ENCODE measurements at regions not wholly inside any gene's neighbourhood (a gene's known extent, or its start where the extent isn't known, plus 50 kb on each side); places are given as distances from the start of the nearest gene placed in this dataset.

- 96% methylated on average over 2 of the region's 2 CpGs for WGBS
- H3K27me3 ChIP-seq (ENCODE audit: insufficient read depth, low read length): no peaks in the 10 kb centered on the region
- H3K27ac ChIP-seq (ENCODE audit: low read depth, low read length): no peak overlapping the region
- no peaks in the 10 kb centered on the region for H3K36me3 ChIP-seq (ENCODE audit: insufficient read depth, low read length)
- H3K4me1 ChIP-seq (ENCODE audit: insufficient read depth, low read length): no peaks in the 10 kb centered on the region
- no peak overlapping the region for H3K4me3 ChIP-seq (ENCODE audit: low read length)
- H3K9ac ChIP-seq (ENCODE audit: low read depth, low read length): no peak overlapping the region
- no peaks in the 10 kb centered on the region for H3K9me3 ChIP-seq (ENCODE audit: insufficient read depth, low read depth, low read length)
Measured at GRCh38 chr6:87887266-87887665, 160.4 kb upstream of the SPACA1 start.

- 90% methylated on average over 1 of the region's 1 CpG for WGBS
- Histone ChIP-seq H3K4me1 (ENCODE audit: insufficient read depth, low read length) (no peaks in the 10 kb centered on the region), H3K4me3 (ENCODE audit: low read length) (no peak overlapping the region), H3K36me3 (ENCODE audit: insufficient read depth, low read length) (no peaks in the 10 kb centered on the region), H3K27me3 (ENCODE audit: insufficient read depth, low read length) (no peaks in the 10 kb centered on the region), H3K9ac (ENCODE audit: low read depth, low read length) (no peak overlapping the region), H3K9me3 (ENCODE audit: insufficient read depth, low read depth, low read length) (no peaks in the 10 kb centered on the region), H3K27ac (ENCODE audit: low read depth, low read length) (no peak overlapping the region)
Measured at GRCh38 chr6:87884203-87884602, 163.4 kb upstream of the SPACA1 start.

GRCh38 chr6:87881342-87881895 lies 166.2 kb upstream of the SPACA1 start:
- WGBS: 93% methylated on average over 4 of the region's 4 CpGs
- no peaks in the 10 kb centered on the region for H3K4me1 ChIP-seq (ENCODE audit: insufficient read depth, low read length)
- H3K4me3 ChIP-seq (ENCODE audit: low read length): no peak overlapping the region
- H3K9me3 ChIP-seq (ENCODE audit: insufficient read depth, low read depth, low read length): no peaks in the 10 kb centered on the region
- no peaks in the 10 kb centered on the region for H3K27me3 ChIP-seq (ENCODE audit: insufficient read depth, low read length)
- H3K27ac ChIP-seq (ENCODE audit: low read depth, low read length): no peak overlapping the region
- H3K9ac ChIP-seq (ENCODE audit: low read depth, low read length): no peak overlapping the region
- H3K36me3 ChIP-seq (ENCODE audit: insufficient read depth, low read length): no peaks in the 10 kb centered on the region

GRCh38 chr6:87879132-87879861 lies 168.3 kb upstream of the SPACA1 start:
- no peaks in the 10 kb centered on the region for H3K9me3 ChIP-seq (ENCODE audit: insufficient read depth, low read depth, low read length)
- no peaks in the 10 kb centered on the region for H3K4me1 ChIP-seq (ENCODE audit: insufficient read depth, low read length)
- 95% methylated on average over 6 of the region's 7 CpGs for WGBS
- H3K9ac ChIP-seq (ENCODE audit: low read depth, low read length): no peak overlapping the region
- no peak overlapping the region for H3K27ac ChIP-seq (ENCODE audit: low read depth, low read length)
- no peaks in the 10 kb centered on the region for H3K36me3 ChIP-seq (ENCODE audit: insufficient read depth, low read length)
- no peaks in the 10 kb centered on the region for H3K27me3 ChIP-seq (ENCODE audit: insufficient read depth, low read length)
- H3K4me3 ChIP-seq (ENCODE audit: low read length): no peak overlapping the region

- no peaks in the 10 kb centered on the region for H3K9me3 ChIP-seq (ENCODE audit: insufficient read depth, low read depth, low read length)
- no peak overlapping the region for H3K4me3 ChIP-seq (ENCODE audit: low read length)
- no peaks in the 10 kb centered on the region for H3K36me3 ChIP-seq (ENCODE audit: insufficient read depth, low read length)
- no peaks in the 10 kb centered on the region for H3K4me1 ChIP-seq (ENCODE audit: insufficient read depth, low read length)
- H3K27ac ChIP-seq (ENCODE audit: low read depth, low read length): no peak overlapping the region
- WGBS: 85% methylated on average over 1 of the region's 1 CpG
- H3K27me3 ChIP-seq (ENCODE audit: insufficient read depth, low read length): no peaks in the 10 kb centered on the region
- H3K9ac ChIP-seq (ENCODE audit: low read depth, low read length): no peak overlapping the region
Measured at GRCh38 chr6:87875781-87876180, 171.9 kb upstream of the SPACA1 start.

- no peaks in the 10 kb centered on the region for H3K27me3 ChIP-seq (ENCODE audit: insufficient read depth, low read length)
- H3K9ac ChIP-seq (ENCODE audit: low read depth, low read length): no peak overlapping the region
- H3K4me1 ChIP-seq (ENCODE audit: insufficient read depth, low read length): no peaks in the 10 kb centered on the region
- 96% methylated on average over 2 of the region's 3 CpGs for WGBS
- H3K27ac ChIP-seq (ENCODE audit: low read depth, low read length): no peak overlapping the region
- H3K36me3 ChIP-seq (ENCODE audit: insufficient read depth, low read length): no peaks in the 10 kb centered on the region
- no peaks in the 10 kb centered on the region for H3K9me3 ChIP-seq (ENCODE audit: insufficient read depth, low read depth, low read length)
- H3K4me3 ChIP-seq (ENCODE audit: low read length): no peak overlapping the region
Measured at GRCh38 chr6:87873556-87873955, 171.5 kb upstream of the AKIRIN2 start.

- Histone ChIP-seq H3K9me3 (ENCODE audit: insufficient read depth, low read depth, low read length) (no peaks in the 10 kb centered on the region), H3K36me3 (ENCODE audit: insufficient read depth, low read length) (no peaks in the 10 kb centered on the region), H3K4me3 (ENCODE audit: low read length) (no peak overlapping the region), H3K9ac (ENCODE audit: low read depth, low read length) (no peak overlapping the region), H3K27me3 (ENCODE audit: insufficient read depth, low read length) (no peaks in the 10 kb centered on the region), H3K27ac (ENCODE audit: low read depth, low read length) (no peak overlapping the region), H3K4me1 (ENCODE audit: insufficient read depth, low read length) (no peaks in the 10 kb centered on the region)
- 90% methylated on average over 3 of the region's 3 CpGs for WGBS
Measured at GRCh38 chr6:87870556-87870955, 168.5 kb upstream of the AKIRIN2 start.

- no peak overlapping the region for H3K4me3 ChIP-seq (ENCODE audit: low read length)
- H3K27ac ChIP-seq (ENCODE audit: low read depth, low read length): no peak overlapping the region
- H3K36me3 ChIP-seq (ENCODE audit: insufficient read depth, low read length): no peaks in the 10 kb centered on the region
- H3K4me1 ChIP-seq (ENCODE audit: insufficient read depth, low read length): no peaks in the 10 kb centered on the region
- no peaks in the 10 kb centered on the region for H3K9me3 ChIP-seq (ENCODE audit: insufficient read depth, low read depth, low read length)
- H3K9ac ChIP-seq (ENCODE audit: low read depth, low read length): no peak overlapping the region
- 93% methylated on average over 7 of the region's 7 CpGs for WGBS
- H3K27me3 ChIP-seq (ENCODE audit: insufficient read depth, low read length): no peaks in the 10 kb centered on the region
Measured at GRCh38 chr6:87869064-87869905, 167.3 kb upstream of the AKIRIN2 start.

- Histone ChIP-seq H3K4me3 (ENCODE audit: low read length) (no peak overlapping the region), H3K9ac (ENCODE audit: low read depth, low read length) (no peak overlapping the region), H3K27ac (ENCODE audit: low read depth, low read length) (no peak overlapping the region), H3K4me1 (ENCODE audit: insufficient read depth, low read length) (no peaks in the 10 kb centered on the region), H3K36me3 (ENCODE audit: insufficient read depth, low read length) (no peaks in the 10 kb centered on the region), H3K9me3 (ENCODE audit: insufficient read depth, low read depth, low read length) (no peaks in the 10 kb centered on the region), H3K27me3 (ENCODE audit: insufficient read depth, low read length) (no peaks in the 10 kb centered on the region)
- 100% methylated on average over 2 of the region's 2 CpGs for WGBS
Measured at GRCh38 chr6:87860902-87861301, 158.9 kb upstream of the AKIRIN2 start.

- Histone ChIP-seq H3K27me3 (ENCODE audit: insufficient read depth, low read length) (no peaks in the 10 kb centered on the region), H3K4me1 (ENCODE audit: insufficient read depth, low read length) (no peaks in the 10 kb centered on the region), H3K9me3 (ENCODE audit: insufficient read depth, low read depth, low read length) (no peaks in the 10 kb centered on the region), H3K9ac (ENCODE audit: low read depth, low read length) (no peak overlapping the region), H3K36me3 (ENCODE audit: insufficient read depth, low read length) (no peaks in the 10 kb centered on the region), H3K4me3 (ENCODE audit: low read length) (no peak overlapping the region), H3K27ac (ENCODE audit: low read depth, low read length) (no peak overlapping the region)
- WGBS: 83% methylated on average over 1 of the region's 1 CpG
Measured at GRCh38 chr6:87858440-87858839, 156.4 kb upstream of the AKIRIN2 start.

- peaks cover 4% of the 10 kb centered on the region; the same call in 1 of the 2 replicates for H3K4me1 ChIP-seq (ENCODE audit: insufficient read depth, low read length)
- no peaks in the 10 kb centered on the region for H3K9me3 ChIP-seq (ENCODE audit: insufficient read depth, low read depth, low read length)
- no peak overlapping the region for H3K27ac ChIP-seq (ENCODE audit: low read depth, low read length)
- H3K27me3 ChIP-seq (ENCODE audit: insufficient read depth, low read length): no peaks in the 10 kb centered on the region
- no peak overlapping the region for H3K4me3 ChIP-seq (ENCODE audit: low read length)
- H3K9ac ChIP-seq (ENCODE audit: low read depth, low read length): no peak overlapping the region
- no peaks in the 10 kb centered on the region for H3K36me3 ChIP-seq (ENCODE audit: insufficient read depth, low read length)
- WGBS: 95% methylated on average over 3 of the region's 4 CpGs
Measured at GRCh38 chr6:87851674-87852299, 149.8 kb upstream of the AKIRIN2 start.

Data from HUES64 (cell line).